ENCODE measurements at regions not wholly inside any gene's neighbourhood (a gene's known extent, or its start where the extent isn't known, plus 50 kb on each side); places are given as distances from the start of the nearest gene placed in this dataset.

GRCh38 chr7:152587366-152587765, 88.6 kb downstream of the XRCC2 start (continued):
- no peak for TF ChIP-seq CTCF (conservative IDR thresholded peaks at IDR 0.05; ENCODE audit: low read depth in 2 of 2)

GRCh38 chr7:152583006-152583405, 92.9 kb downstream of the XRCC2 start:
- H3K36me3 ChIP-seq (ENCODE audit: insufficient read depth) = no peaks in the 10 kb centered on the region
- no peak overlapping the region for H2AFZ ChIP-seq
- DNase-seq (ENCODE audit: low spot score) = no peak
- Mint-ChIP-seq H3K27ac (no peak overlapping the region), H3K9me3 (peaks cover 12% of the 10 kb centered on the region), H3K4me1 (no peaks in the 10 kb centered on the region), H3K27me3 (ENCODE audit: insufficient read depth, low read depth, poor library complexity) (peaks cover 2% of the 10 kb centered on the region), H3K4me3 (no peak overlapping the region), H3K36me3 (ENCODE audit: low read depth) (peaks cover 9% of the 10 kb centered on the region; the same call in 2 of the 3 replicates)
- no peak for TF ChIP-seq STAT1 (IDR thresholded peaks at IDR 0.05; ENCODE audit: unreplicated experiment)
- TF ChIP-seq EZH2 (IDR thresholded peaks at IDR 0.05; ENCODE audit: low read depth, unreplicated experiment) = no peak
- no peak for TF ChIP-seq EZH2phosphoT487 (IDR thresholded peaks at IDR 0.05; ENCODE audit: unreplicated experiment)
- no peak for TF ChIP-seq ETS1 (IDR thresholded peaks at IDR 0.05)
- H3K9me2 ChIP-seq (ENCODE audit: insufficient read depth) = no peaks in the 10 kb centered on the region
- H3K4me3 ChIP-seq = no peak overlapping the region
- H3K79me2 ChIP-seq (replicated peaks; ENCODE audit: insufficient read depth) = no peaks in the 10 kb centered on the region
- no peak overlapping the region for H3K27ac ChIP-seq (ENCODE audit: low read depth)
- no peak for ATAC-seq
- no peaks in the 10 kb centered on the region for H3F3A ChIP-seq (replicated peaks; ENCODE audit: low read depth)
- no peaks in the 10 kb centered on the region for H4K20me1 ChIP-seq (replicated peaks; ENCODE audit: insufficient read depth)
- no peak overlapping the region for H3K4me2 ChIP-seq
- no peaks in the 10 kb centered on the region for H3K27me3 ChIP-seq (ENCODE audit: insufficient read depth)
- H3K4me1 ChIP-seq (ENCODE audit: insufficient read depth) = no peaks in the 10 kb centered on the region

- no peak overlapping the region for H3K27ac Mint-ChIP-seq
- no peaks in the 10 kb centered on the region for H3K4me1 ChIP-seq (ENCODE audit: insufficient read depth)
- no peaks in the 10 kb centered on the region for H3K4me1 Mint-ChIP-seq
- 0 out of 3 replicates have a peak, but pooled peaks cover 6% of the 10 kb centered on the region for H3K36me3 Mint-ChIP-seq (ENCODE audit: low read depth)
- TF ChIP-seq POLR2AphosphoS5 (IDR thresholded peaks at IDR 0.05; ENCODE audit: low read depth) (no peak), STAT1 (IDR thresholded peaks at IDR 0.05; ENCODE audit: unreplicated experiment) (no peak), NANOG (IDR thresholded peaks at IDR 0.05; ENCODE audit: borderline replicate concordance) (no peak)
- H3F3A ChIP-seq (replicated peaks; ENCODE audit: low read depth) = no peaks in the 10 kb centered on the region
- no peak overlapping the region for H3K4me3 ChIP-seq
- no peaks in the 10 kb centered on the region for H3K79me2 ChIP-seq (replicated peaks; ENCODE audit: insufficient read depth)
- DNase-seq (ENCODE audit: low spot score) (no peak), ATAC-seq (no peak)
- H3K4me3 Mint-ChIP-seq = no peak overlapping the region
- no peak overlapping the region for H3K4me2 ChIP-seq
- H3K9me3 Mint-ChIP-seq = peaks cover 12% of the 10 kb centered on the region; the same call in 2 of the 3 replicates
- H4K20me1 ChIP-seq (replicated peaks; ENCODE audit: insufficient read depth) = no peaks in the 10 kb centered on the region
- no peak overlapping the region for H2AFZ ChIP-seq
- H3K27me3 ChIP-seq (ENCODE audit: insufficient read depth) = no peaks in the 10 kb centered on the region
- no peaks in the 10 kb centered on the region for H3K9me2 ChIP-seq (ENCODE audit: insufficient read depth)
- H3K27me3 Mint-ChIP-seq (ENCODE audit: insufficient read depth, low read depth, poor library complexity) = no peaks in the 10 kb centered on the region
- no peaks in the 10 kb centered on the region for H3K36me3 ChIP-seq (ENCODE audit: insufficient read depth)
- H3K27ac ChIP-seq (ENCODE audit: low read depth) = no peak overlapping the region
Observed at GRCh38 chr7:152579070-152579469, 96.9 kb downstream of the XRCC2 start.
